ENCODE measurements at regions not wholly inside any gene's neighbourhood (a gene's known extent, or its start where the extent isn't known, plus 50 kb on each side); places are given as distances from the start of the nearest gene placed in this dataset.
"Not testable (repeated sequence)": the region's sequence is repeated elsewhere in the genome, so short reads cannot be mapped to it uniquely, and the experiment has no call there.

DNA sequence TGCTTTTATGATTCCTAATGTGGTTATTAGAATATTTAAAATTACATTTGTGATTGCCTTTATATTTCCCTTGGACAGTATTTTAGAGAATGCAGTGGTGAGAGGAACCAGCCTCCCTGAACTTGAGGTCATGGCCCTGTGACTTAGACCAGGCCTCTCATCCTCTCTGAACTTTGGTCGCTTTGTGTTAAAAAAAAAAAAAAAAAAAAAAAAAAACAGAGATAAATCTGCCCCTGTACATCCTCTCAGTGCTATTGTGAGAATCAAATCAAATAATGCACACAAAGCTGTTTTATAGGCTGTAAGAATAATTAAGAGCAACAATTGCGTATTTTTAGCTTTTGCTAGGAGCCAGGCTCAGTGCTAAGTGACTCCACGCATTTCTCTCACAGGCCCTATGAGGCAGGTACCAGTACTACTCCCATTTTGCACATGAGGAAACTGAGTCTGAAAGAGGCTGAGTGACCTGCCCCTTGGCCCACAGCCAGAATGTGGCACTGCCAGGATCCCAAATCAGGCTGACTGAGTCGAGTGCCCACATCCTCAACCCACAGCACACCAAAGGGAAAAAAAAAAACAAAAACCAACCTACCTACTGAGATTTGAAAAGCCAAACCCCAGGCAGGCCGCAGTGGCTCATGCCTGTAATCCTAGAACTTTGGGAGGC is 110.3 kb upstream of the LARP1 start:
- H3K4me3 ChIP-seq, result no peak overlapping the region
- DNase-seq (no peak), ATAC-seq (ENCODE audit: insufficient read depth, low FRiP score) (no peak)
- TF ChIP-seq, protein P1, sequence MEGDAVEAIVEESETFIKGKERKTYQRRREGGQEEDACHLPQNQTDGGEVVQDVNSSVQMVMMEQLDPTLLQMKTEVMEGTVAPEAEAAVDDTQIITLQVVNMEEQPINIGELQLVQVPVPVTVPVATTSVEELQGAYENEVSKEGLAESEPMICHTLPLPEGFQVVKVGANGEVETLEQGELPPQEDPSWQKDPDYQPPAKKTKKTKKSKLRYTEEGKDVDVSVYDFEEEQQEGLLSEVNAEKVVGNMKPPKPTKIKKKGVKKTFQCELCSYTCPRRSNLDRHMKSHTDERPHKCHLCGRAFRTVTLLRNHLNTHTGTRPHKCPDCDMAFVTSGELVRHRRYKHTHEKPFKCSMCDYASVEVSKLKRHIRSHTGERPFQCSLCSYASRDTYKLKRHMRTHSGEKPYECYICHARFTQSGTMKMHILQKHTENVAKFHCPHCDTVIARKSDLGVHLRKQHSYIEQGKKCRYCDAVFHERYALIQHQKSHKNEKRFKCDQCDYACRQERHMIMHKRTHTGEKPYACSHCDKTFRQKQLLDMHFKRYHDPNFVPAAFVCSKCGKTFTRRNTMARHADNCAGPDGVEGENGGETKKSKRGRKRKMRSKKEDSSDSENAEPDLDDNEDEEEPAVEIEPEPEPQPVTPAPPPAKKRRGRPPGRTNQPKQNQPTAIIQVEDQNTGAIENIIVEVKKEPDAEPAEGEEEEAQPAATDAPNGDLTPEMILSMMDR (IDR thresholded peaks at IDR 0.05; ENCODE audit: control extremely low read depth, extremely low read depth), result no peak
- no peaks in the 10 kb centered on the region for H3K27me3 ChIP-seq (ENCODE audit: control insufficient read depth in 3 of 3, insufficient read depth in 3 of 3, low read length in 2 of 3)
- H3K36me3 ChIP-seq (ENCODE audit: control insufficient read depth in 4 of 4, insufficient read depth in 4 of 4, low read length in 4 of 4), result no peaks in the 10 kb centered on the region
- H3K9me3 ChIP-seq (ENCODE audit: control insufficient read depth in 4 of 4, insufficient read depth in 3 of 4, low read length in 3 of 4), result no peaks in the 10 kb centered on the region
- H3K4me1 ChIP-seq (ENCODE audit: control insufficient read depth in 5 of 5, insufficient read depth in 5 of 5, low read length in 5 of 5), result peaks cover 0 to 11% (median 0%) of the 10 kb centered on the region in 5 donors
- H3K9ac ChIP-seq (ENCODE audit: insufficient read depth in 1 of 2, low read length in 2 of 2), result no peak overlapping the region
- 96 to 98% methylated on average over 5 of the region's 5 CpGs for WGBS, 2 donors
- no peak overlapping the region for H3K27ac ChIP-seq (ENCODE audit: low read depth in 1 of 2, low read length in 1 of 2)

DNA sequence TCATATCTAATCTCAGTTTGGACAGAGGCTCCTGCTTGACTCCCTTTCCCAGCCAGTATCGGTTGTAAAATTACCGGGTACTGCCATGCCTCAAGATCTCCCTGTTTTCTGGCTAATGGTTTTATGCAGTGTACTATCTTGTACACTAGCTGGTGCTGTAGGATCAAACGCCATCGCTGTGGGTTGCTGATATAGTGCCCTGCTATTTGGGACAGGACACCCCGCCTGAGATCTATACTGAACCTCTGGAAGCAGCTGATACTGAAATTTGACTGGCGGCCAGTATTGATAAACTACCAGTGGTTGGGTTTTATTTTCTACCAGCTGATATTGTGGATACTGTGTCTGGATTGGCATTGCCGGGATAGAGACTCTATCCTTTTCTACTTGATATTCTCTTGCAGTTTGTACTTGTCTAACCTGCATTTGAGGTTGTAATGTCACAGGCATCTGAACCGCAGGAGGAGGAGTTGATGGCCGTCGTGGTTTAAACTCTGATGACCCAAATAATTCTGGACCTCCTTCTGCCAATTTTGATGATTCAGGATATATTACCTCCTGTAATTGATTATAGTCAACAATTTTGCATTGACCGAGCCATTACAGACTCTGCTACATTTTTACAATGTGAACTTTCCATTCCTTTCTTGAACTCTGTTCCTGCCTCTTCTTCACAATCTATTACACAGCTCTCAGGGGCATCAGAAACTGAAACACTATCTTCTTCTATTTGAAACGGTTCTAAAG is 112.5 kb upstream of the LARP1 start:
- ATAC-seq (ENCODE audit: insufficient read depth, low FRiP score), result no peak
- Histone ChIP-seq H3K9ac (ENCODE audit: insufficient read depth in 1 of 2, low read length in 2 of 2) (no peak overlapping the region), H3K9me3 (ENCODE audit: control insufficient read depth in 4 of 4, insufficient read depth in 3 of 4, low read length in 3 of 4) (no peaks in the 10 kb centered on the region), H3K4me3 (no peak overlapping the region), H3K36me3 (ENCODE audit: control insufficient read depth in 4 of 4, insufficient read depth in 4 of 4, low read length in 4 of 4) (no peaks in the 10 kb centered on the region), H3K4me1 (ENCODE audit: control insufficient read depth in 5 of 5, insufficient read depth in 5 of 5, low read length in 5 of 5) (peaks cover 0 to 9% (median 0%) of the 10 kb centered on the region in 5 donors), H3K27me3 (ENCODE audit: control insufficient read depth in 3 of 3, insufficient read depth in 3 of 3, low read length in 2 of 3) (no peaks in the 10 kb centered on the region), H3K27ac (ENCODE audit: low read depth in 1 of 2, low read length in 1 of 2) (no peak overlapping the region)
- WGBS, 2 donors, result 63 to 81% methylated on average over 12 of the region's 12 CpGs
- TF ChIP-seq, protein P1 (IDR thresholded peaks at IDR 0.05; ENCODE audit: control extremely low read depth, extremely low read depth), result no peak
- DNase-seq, result peak in 2 of 3 donors; percentile 25 to 34

GRCh38 chr5:154640213-154640831 is 114.9 kb upstream of the LARP1 start:
- not testable (repeated sequence) for ATAC-seq (ENCODE audit: insufficient read depth, low FRiP score); H3K9ac ChIP-seq (ENCODE audit: insufficient read depth in 1 of 2, low read length in 2 of 2); H3K27me3 ChIP-seq (ENCODE audit: control insufficient read depth in 3 of 3, insufficient read depth in 3 of 3, low read length in 2 of 3); H3K27ac ChIP-seq (ENCODE audit: low read depth in 1 of 2, low read length in 1 of 2); H3K9me3 ChIP-seq (ENCODE audit: control insufficient read depth in 4 of 4, insufficient read depth in 3 of 4, low read length in 3 of 4); H3K4me1 ChIP-seq (ENCODE audit: control insufficient read depth in 5 of 5, insufficient read depth in 5 of 5, low read length in 5 of 5); H3K4me3 ChIP-seq; H3K36me3 ChIP-seq (ENCODE audit: control insufficient read depth in 4 of 4, insufficient read depth in 4 of 4, low read length in 4 of 4)
- TF ChIP-seq, protein P1 (IDR thresholded peaks at IDR 0.05; ENCODE audit: control extremely low read depth, extremely low read depth), result peak; percentile 32
- 49 to 51% methylated on average over 4 of the region's 4 CpGs for WGBS, 2 donors
- peak; percentile 23 to 43 (median 38) for DNase-seq

GRCh38 chr5:154636786-154637185 is 118.4 kb upstream of the LARP1 start:
- ATAC-seq (ENCODE audit: insufficient read depth, low FRiP score); H3K9ac ChIP-seq (ENCODE audit: insufficient read depth in 1 of 2, low read length in 2 of 2); H3K27ac ChIP-seq (ENCODE audit: low read depth in 1 of 2, low read length in 1 of 2); H3K9me3 ChIP-seq (ENCODE audit: control insufficient read depth in 4 of 4, insufficient read depth in 3 of 4, low read length in 3 of 4); H3K27me3 ChIP-seq (ENCODE audit: control insufficient read depth in 3 of 3, insufficient read depth in 3 of 3, low read length in 2 of 3); H3K36me3 ChIP-seq (ENCODE audit: control insufficient read depth in 4 of 4, insufficient read depth in 4 of 4, low read length in 4 of 4); H3K4me1 ChIP-seq (ENCODE audit: control insufficient read depth in 5 of 5, insufficient read depth in 5 of 5, low read length in 5 of 5); H3K4me3 ChIP-seq; DNase-seq: not testable (repeated sequence)
- WGBS, 2 donors, result 95 to 98% methylated on average over 7 of the region's 7 CpGs

- not testable (repeated sequence) for H3K9me3 ChIP-seq (ENCODE audit: control insufficient read depth in 4 of 4, insufficient read depth in 3 of 4, low read length in 3 of 4); H3K4me3 ChIP-seq; H3K27me3 ChIP-seq (ENCODE audit: control insufficient read depth in 3 of 3, insufficient read depth in 3 of 3, low read length in 2 of 3); ATAC-seq (ENCODE audit: insufficient read depth, low FRiP score); H3K36me3 ChIP-seq (ENCODE audit: control insufficient read depth in 4 of 4, insufficient read depth in 4 of 4, low read length in 4 of 4); H3K9ac ChIP-seq (ENCODE audit: insufficient read depth in 1 of 2, low read length in 2 of 2); H3K4me1 ChIP-seq (ENCODE audit: control insufficient read depth in 5 of 5, insufficient read depth in 5 of 5, low read length in 5 of 5); H3K27ac ChIP-seq (ENCODE audit: low read depth in 1 of 2, low read length in 1 of 2); DNase-seq
- 89 to 92% methylated on average over 11 to 12 of the region's 12 CpGs for WGBS, 2 donors
Observed at GRCh38 chr5:154636271-154636670, 118.9 kb upstream of the LARP1 start.

GRCh38 chr5:154633744-154634143 is 121.4 kb upstream of the LARP1 start:
- H3K27me3 ChIP-seq (ENCODE audit: control insufficient read depth in 3 of 3, insufficient read depth in 3 of 3, low read length in 2 of 3); H3K9me3 ChIP-seq (ENCODE audit: control insufficient read depth in 4 of 4, insufficient read depth in 3 of 4, low read length in 3 of 4); H3K4me3 ChIP-seq; ATAC-seq (ENCODE audit: insufficient read depth, low FRiP score); H3K36me3 ChIP-seq (ENCODE audit: control insufficient read depth in 4 of 4, insufficient read depth in 4 of 4, low read length in 4 of 4); H3K27ac ChIP-seq (ENCODE audit: low read depth in 1 of 2, low read length in 1 of 2); H3K9ac ChIP-seq (ENCODE audit: insufficient read depth in 1 of 2, low read length in 2 of 2); H3K4me1 ChIP-seq (ENCODE audit: control insufficient read depth in 5 of 5, insufficient read depth in 5 of 5, low read length in 5 of 5); DNase-seq: not testable (repeated sequence)
- WGBS, 2 donors, result 80 to 82% methylated on average over 4 of the region's 4 CpGs
